NCI-H748 (cell line): ENCODE measurements at regions not wholly inside any gene's neighbourhood (a gene's known extent, or its start where the extent isn't known, plus 50 kb on each side); places are given as distances from the start of the nearest gene placed in this dataset.
"Not testable (repeated sequence)": the region's sequence is repeated elsewhere in the genome, so short reads cannot be mapped to it uniquely, and the experiment has no call there.

Experiments used
- DNase-seq: peaks from one replicate; lab custom pipeline; 2025; ENCODE audit not compliant: unreplicated experiment; lab: John Stamatoyannopoulos, UW

DNA sequence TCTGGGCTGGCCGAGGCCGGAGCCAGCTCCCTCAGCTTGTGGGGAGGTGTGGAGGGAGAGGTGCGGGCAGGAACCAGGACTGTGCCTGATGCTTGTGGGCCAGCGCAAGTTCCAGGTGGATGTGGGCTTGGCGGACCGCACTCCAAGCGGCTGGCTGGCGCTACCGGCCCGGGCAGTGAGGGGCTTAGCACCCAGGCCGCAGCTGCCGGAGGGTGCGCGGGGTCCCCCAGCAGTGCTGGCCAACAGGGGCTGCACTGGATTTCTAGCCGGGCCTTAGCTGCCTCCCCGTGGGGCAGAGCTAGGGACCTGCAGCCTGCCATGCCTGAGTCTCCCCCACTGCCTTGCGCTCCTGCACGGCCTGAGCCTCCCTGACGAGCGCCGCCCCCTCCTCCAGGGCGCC lies 242.8 kb downstream of the CCSER2 start:
- DNase-seq = no peak

DNA sequence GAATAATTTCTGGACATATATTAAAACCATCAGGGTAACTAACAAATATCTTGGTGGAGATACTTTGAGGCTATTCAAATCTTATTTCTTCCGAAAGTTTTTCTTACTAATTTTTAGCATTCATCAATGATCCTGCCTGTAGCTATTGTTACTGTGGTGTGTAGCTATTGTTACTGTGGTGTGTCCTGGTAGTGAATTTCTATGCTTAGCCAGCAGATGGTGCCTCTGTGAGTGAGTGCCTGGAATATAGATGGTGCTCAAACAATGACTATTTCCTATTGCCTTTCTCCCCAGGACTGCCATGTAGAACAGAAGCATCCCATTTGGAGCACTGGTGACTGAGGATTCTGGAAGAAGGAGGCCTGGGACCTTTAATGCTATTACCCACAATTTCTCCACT lies 245.7 kb downstream of the CCSER2 start:
- DNase-seq = no peak

DNA sequence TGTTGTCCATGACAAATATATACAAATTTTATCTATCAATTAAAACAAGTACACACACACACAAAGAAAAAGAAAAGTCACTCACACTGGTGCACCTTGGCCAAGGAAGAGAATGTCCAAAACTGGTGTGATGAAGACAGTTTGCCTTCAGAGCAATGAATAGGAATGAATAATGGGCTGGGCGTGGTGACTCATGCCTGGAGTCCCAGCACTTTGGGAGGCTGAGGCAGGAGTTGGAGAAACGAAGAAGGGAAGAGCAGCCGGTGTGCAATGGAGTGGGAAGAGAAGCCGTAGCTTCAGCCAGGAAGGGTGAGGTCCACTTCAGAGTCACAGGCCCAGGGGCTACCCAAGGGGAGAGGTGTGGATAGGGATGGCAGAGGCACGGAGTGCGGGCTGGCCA lies 253.6 kb downstream of the CCSER2 start:
- DNase-seq = no peak

DNA sequence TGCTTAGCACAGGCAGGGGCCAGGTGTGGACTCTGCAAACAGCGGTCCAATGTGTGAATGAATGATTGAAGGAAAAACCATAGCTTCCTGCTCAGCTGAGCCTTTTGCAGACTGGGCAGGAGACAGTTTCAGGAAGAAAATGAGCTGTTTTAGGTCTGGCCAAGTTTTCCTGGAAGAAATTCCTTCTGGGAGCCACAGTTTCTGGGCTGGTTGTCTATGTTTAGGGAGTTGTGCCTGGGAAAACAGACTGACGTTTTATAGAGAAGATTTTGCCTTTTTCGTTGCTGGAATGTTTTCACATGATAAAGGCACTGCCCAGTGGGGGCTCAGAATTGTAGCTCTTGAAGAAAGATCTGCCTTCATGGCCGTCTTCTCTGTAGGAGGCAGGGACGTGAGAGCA lies 255.1 kb downstream of the CCSER2 start:
- no peak for DNase-seq

DNA sequence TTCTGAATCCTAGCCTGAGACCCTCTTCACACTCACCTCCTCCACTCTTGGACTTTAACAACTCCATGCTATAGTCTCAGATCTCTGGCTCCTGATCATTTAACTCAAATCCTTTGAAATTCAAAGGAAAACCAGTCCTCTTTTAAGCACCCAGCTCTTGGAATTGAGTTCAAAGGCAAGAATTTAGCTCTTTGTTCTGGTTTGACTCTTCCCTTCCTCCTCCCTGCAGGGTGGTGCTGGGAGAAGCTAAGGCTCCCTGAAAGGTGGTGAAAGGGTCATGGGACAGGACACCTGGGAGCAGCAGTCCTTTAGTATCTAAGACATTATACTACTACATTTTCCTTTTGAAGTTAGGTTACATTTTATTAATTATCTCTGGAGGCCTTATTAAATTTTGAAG lies 259.4 kb downstream of the CCSER2 start:
- DNase-seq = no peak

DNA sequence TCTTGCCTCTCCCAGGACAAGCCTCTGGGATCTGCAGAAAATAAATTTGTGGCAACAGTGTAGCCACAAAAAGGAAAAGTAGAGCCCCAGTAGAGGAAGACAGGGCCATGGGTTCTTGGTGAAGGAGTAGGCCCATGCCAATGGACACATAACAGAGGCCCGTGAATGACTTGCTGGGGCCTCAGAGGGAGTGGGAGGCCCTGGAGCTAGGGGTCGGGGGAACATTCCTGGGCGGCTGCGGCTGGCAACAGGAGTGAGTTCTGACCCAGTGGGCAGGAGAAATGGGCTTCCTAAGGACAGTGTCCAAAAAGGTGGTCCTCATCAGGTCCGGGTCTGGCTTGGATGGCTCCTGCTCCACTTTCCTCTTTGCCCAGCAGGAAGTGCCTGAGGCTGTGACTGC lies 260.0 kb downstream of the CCSER2 start:
- DNase-seq = no peak

DNA sequence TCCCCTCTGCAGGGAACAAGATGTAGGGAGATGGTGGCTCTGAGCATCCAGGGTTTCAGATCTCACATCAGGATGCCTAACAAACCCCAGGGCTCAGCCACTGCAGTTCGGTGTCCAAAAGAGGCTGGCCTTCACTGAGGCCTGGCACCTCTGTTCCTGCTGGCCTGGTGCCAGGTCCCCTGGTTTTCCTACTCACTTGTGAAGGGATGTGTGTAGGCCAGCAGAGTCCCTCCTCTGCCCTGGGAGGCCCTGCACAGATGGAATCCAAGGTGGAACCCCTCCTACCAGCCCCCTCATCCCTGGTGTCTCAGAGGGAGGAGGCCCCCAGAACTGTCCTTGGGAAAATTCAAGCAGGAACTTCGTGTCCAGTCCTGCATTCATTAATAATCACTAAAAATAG lies 260.6 kb downstream of the CCSER2 start:
- DNase-seq = no peak

DNA sequence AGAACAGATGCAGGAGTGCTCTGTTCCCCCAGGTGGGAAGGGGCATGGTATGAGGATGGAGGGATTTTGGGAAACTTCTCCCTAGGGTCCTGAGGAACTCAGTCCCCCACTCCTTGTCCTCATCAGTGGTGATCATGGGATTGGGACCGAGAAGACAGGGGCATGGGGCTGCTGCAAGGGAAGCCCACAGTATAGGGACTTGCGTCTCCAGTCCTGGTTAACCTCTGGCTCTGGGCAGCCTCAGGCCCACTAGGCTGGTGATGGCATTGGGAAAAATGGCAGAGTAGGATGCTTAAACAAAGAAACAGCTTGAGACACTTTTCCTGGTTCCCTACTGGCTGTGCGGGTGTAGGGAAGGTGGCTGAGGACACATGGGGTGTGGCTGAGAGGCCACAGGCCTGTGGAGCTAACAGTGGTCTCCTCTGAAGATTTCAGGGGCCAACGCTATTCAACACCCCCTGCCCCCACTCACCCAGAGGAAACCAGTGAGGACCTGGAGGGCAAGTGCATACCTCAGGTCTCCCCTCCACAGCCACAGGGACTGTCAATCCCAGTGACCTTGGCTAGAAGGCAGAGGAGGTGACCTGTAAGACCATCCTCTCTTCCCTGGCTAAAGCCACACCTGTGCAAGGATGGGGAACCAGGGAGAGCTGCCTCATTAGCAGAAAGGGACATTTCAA lies 261.3 kb downstream of the CCSER2 start:
- no peak for DNase-seq

DNA sequence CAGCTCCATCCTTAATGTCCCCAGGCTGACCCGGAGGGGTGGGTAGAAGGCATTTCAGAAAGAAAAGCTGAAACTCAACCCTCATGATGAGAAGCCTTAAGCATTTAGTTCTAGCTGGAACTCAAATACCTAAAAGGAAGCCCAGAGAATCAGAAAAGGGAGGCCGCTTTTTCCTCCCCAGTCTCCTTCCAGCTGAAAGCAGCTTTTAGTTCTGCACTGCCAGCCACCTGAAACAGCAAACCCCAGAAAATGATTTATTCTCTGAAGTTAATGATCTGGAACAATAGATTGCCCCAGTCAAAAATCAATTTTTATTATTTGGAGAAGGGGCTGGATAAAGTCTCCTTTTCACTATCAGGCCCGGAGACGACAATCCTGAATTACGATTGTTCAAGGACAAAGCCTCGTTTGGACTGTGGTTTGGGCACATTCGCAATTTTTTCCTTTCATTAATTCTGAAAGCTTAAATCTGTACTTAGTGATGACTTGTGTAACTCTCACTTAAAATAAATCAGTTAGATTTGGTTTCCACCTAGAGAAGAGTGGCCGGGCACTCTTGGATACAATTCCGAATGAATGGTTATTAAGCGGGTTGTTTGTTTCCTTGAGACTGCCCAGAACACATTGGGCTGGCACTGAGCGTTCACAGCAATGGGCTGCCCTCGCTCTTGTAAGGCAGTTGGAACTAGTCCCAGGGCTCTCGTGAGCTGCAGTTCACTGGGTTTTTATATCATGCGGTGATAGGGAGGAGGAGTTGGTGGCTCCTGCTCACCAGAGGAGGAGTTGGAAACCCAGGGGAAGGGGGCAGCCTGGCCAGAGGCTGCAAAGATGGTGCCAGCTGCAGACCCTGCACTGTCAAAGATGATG lies 262.2 kb downstream of the CCSER2 start:
- peak; percentile 17 for DNase-seq

DNA sequence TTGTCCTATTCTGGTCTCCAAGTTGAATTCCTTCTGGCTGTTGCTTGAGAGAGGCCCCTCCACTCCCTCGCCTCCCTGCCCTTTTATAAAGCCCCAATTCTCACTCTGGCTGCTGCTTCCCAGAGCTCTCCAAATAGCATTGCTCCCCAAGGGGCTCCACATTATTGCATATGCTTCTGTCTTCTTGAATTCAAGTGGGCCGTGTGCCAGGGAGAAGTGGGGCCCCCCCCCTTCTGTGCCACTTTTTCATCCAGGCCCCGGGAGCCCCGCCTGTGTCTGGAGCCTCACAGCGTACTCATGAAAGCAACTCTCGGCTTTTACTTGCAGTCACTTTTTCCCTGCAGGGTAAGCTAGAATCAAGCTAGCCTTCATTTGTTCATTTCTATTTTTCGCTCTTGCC lies 265.1 kb downstream of the CCSER2 start:
- DNase-seq = no peak

DNA sequence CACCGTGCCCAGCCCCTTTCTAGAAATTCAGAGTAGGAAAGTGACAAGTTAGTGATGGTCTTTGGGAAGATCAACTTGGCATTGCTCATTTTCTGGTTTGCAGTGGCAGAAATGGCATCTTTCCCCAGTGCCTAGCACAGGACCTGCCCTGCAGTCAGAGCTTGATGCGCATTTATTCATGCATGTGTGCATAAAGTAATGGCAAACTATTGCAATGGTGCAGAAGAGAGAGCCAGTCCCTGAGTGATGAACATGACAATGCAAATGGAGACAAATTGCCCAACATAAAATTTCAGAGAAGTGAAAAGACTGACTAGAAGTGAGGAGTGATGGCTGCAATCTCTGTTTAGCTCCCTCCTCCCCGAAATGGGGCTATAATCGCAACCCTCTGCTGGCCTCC lies 268.2 kb downstream of the CCSER2 start:
- DNase-seq = no peak

DNA sequence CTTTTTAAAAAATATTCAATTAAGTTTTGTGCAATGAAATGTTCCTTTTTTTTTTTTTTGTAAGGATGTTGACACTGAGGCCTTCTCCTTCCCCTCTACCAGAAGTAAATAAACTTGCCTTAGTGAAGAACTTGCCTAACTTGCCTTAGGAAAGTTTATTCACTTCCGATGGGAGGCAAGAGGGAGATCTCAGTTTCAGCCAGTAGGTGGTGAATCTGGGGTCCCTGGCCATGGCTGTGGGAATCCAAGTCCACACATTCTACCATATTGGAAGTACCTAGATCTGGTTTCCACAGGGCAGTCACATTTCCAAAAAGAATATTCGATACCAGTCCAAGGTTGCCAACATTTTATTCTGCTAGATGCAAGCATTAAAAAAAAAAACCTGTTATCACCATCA lies 270.9 kb downstream of the CCSER2 start:
- no peak for DNase-seq

DNA sequence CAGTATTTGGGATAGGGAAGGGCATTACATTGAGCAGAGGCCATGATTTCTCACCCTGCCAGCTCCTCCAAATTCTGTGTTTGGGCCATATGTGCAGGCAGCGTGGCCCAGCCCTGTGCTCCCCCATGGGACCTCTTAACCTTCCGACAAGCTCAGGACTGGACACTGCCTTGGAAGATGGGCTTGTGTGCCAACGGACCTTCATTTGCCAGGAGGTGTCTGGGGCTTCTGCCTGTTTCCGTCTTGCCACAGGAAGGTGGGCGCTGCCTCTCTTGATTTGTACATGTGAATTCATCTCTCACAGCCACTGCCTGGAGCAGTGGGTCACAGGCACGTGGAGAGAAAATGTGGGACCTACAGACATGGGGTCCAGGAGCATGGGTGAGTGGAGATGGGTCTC lies 272.6 kb downstream of the CCSER2 start:
- no peak for DNase-seq

DNA sequence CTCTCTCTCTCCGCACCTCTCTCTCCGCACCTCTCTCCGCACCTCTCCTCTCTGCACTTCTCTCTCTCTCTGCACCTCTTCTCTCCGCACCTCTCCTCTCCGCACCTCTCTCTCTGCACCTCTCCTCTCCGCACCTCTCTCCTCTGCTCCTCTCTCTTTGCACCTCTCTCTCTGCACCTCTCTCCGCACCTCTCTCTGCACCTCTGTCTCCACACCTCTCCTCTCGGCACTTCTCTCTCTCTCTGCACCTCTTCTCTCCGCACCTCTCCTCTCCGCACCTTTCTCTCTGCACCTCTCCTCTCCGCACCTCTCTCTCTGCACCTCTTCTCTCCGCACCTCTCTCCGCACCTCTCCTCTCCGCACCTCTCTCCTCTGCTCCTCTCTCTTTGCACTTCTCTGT lies 274.2 kb downstream of the CCSER2 start:
- DNase-seq = not testable (repeated sequence)

DNA sequence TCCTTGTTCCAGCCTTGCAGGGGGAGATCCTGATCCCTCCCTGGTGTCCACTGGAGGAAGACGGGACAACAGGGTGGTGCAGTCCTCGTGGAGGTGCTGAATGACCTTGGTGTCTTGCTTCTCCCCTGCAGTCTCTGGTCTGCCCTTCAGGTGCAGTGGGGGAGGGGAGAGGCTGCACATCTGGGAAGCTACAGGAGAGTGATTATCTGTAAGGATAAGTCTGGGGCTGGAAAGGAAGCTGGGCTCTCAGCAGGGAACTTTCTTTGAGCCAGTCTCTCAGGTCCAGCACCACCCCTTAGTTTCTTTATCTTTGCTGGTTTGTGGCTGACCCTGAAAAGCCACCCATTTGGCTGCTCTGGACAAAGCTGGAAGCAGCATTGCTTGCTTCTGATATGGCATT lies 275.6 kb downstream of the CCSER2 start:
- no peak for DNase-seq

DNA sequence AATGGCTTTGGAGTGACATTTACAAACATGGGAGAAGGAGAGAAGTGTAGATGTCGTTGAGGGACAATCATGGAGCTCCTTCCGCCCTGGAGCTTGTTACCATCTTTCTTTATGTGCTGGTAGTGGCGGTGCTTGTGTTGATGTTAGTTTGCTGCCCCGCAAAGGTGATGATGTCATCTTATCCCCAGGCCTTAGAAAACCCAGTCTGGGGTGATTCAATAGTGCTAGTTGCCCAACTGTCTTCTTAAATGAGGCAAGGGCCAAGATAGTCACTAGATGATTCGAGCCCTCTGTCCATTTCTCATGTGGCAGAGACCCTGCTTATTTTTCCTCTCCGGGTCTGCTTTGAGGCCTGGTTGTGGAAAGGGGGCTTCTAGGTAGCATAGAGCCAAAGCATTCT lies 277.4 kb downstream of the CCSER2 start:
- no peak for DNase-seq

DNA sequence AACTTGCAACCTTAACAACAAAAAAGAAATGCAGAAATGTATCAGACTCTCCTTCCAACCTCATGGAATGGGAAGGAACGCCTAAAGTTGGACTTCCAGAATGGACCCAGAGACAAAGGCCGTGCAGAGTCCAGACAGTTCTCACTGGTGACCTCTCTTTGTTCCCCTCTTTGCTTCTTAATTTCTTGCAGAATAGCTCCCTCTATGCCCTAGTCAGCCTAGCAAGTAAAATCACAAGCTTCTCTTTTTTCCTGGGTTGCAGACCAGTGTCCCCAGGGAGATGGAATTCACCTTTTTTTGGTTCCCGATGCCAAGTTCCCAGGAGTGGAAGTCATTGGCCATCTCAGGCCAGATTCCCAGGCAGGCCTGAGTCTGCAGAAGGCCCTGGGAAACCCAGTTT lies 278.0 kb downstream of the CCSER2 start:
- DNase-seq = no peak

DNA sequence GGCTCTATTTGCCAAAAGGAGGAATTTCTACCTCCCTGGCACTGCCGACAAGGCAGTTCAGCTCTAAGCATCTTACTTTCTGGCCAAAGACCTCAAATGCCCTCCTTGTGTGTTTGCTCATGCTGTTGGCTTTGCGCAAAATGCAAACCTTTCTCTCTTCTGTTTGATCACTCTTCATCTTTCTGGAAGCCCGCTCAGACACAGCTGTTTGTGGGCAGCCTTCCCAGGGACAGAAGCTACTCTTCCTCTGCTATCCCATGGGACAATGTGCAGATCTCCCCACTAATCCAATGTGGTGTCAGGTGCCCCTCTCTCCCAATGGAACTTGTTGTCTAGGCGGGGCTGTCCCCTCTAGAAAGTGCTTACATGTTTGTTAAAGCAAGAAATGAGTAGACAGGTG lies 278.7 kb downstream of the CCSER2 start:
- no peak for DNase-seq

DNA sequence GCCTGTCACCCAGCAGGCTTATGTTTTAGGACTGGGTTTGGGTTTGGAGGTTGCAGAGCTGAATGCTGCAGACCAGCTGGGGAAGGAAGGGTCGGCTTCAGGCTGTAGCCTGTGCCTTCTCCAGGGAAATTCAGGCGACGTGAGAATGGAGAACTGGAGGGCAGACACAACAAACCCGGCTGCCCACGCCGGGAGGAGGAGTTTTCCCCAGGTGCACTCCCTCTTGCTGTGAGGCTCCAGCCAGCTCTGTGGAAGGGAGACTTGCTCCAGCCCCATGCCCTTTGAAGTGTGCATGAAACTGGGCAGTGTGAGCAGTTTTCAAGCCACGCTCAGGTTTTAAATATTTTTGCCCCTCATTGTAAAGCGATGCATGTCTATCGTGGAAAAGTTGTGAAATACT lies 279.1 kb downstream of the CCSER2 start:
- no peak for DNase-seq

DNA sequence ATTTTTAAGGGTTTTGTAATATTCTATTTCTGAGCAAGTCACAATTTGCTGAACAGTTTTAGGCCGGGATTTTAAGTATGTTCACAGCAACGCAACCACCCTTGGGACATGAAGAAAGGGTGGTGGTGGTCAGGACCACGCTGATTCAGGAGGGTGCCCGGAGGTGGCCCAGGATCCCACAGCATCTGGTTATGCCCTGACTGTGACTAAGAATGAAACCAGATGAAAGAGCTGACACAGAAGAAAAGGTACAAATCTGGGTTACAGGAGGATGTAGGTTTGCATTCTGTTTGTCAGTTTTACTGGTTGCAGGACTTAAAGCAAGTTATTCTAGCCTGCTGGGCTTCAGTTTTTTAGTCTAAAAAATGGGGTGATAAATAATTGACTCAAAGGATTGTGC lies 279.7 kb downstream of the CCSER2 start:
- DNase-seq = no peak

DNA sequence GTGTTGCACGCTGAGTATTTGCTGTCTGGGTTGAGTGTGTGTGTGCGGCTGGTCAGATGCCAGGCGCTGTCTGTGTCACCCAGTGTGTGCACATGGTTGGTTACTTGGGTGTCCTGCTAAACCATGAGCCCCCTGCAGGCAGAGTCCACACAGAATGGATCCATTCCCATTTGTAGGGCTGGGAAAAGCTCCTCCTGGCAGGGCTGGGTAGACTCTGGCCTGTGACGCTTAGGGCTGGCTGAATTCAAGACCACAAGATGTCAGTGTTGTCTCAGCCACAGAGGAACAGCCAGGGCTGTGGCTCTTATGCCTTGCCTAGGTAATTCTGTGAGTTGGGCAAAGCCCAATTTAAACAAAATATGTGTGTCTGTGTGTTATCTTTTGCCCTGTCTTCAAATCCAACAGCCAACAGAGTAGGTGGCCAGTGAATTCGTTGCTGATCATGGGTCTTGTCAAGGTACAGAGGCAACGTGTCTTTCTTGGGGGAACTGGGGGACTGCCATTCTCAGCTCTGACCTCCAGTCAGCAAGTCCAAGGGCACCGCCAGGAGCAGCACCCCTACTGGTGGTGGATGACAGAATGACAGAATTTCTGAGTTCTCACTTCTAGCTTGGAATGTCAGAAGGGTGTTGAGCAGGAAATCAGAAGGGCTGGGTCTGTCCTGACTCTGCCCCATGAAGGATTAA lies 285.1 kb downstream of the CCSER2 start:
- peak; percentile 65 for DNase-seq
